ENCODE measurements at regions not wholly inside any gene's neighbourhood (a gene's known extent, or its start where the extent isn't known, plus 50 kb on each side); places are given as distances from the start of the nearest gene placed in this dataset.
"Not testable (repeated sequence)": the region's sequence is repeated elsewhere in the genome, so short reads cannot be mapped to it uniquely, and the experiment has no call there.

GRCh38 chr4:64642936-64643335 lies 233.7 kb upstream of the TECRL start:
- POLR2A ChIA-PET: no interaction called here
- no peak for TF ChIP-seq CTCF (IDR thresholded peaks at IDR 0.05; ENCODE audit: control extremely low read depth, extremely low read depth, low read depth, missing control alignments)
- DNase-seq (ENCODE audit: extremely low spot score): no peak
- CTCF ChIA-PET: no interaction called here

DNA sequence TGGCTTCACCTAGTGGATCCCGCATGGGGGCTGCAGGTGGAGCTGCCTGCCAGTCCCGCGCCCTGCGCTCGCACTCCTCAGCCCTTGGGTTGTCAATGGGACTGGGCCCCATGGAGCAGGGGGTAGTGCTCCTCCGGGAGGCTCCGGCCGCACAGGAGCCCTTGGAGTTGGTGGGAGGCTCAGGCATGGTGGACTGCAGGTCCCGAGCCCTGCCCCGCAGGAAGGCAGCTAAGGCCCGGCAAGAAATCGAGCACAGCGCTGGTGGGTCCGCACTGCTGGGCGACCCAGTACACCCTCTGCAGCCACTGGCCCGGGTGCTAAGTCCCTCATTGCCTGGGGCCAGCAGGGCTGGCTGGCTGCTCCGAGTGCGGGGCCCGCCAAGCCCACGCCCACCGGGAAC lies 231.2 kb upstream of the TECRL start:
- CTCF ChIA-PET; POLR2A ChIA-PET; DNase-seq (ENCODE audit: extremely low spot score): not testable (repeated sequence)

DNA sequence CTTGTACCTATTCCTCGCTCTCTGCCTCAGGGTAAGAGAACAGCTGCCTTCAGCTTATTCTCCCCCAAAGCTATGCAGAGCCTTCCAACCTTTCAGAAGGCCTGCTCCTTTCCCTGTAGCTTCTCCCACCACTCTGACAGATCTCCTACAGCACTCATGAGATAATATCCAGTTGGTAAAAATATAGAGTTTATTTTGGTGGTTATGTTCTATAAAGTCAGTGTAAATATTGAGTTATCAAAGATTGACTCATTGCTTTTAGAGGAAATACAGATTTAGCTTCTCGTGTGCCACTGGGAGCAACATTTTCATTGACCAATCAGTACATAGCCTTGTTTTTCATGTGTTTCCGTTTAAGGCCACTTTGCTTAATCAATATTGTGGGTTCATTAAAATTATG lies 216.2 kb upstream of the TECRL start:
- CTCF ChIA-PET: no interaction called here
- no peak for DNase-seq (ENCODE audit: extremely low spot score)
- POLR2A ChIA-PET: no interaction called here
- TF ChIP-seq CTCF (IDR thresholded peaks at IDR 0.05; ENCODE audit: control extremely low read depth, extremely low read depth, low read depth, missing control alignments): no peak

- POLR2A ChIA-PET: no interaction called here
- CTCF ChIA-PET: no interaction called here
- DNase-seq (ENCODE audit: extremely low spot score): no peak
- no peak for TF ChIP-seq CTCF (IDR thresholded peaks at IDR 0.05; ENCODE audit: control extremely low read depth, extremely low read depth, low read depth, missing control alignments)
Observed at GRCh38 chr4:64617800-64618199, 208.6 kb upstream of the TECRL start.

DNA sequence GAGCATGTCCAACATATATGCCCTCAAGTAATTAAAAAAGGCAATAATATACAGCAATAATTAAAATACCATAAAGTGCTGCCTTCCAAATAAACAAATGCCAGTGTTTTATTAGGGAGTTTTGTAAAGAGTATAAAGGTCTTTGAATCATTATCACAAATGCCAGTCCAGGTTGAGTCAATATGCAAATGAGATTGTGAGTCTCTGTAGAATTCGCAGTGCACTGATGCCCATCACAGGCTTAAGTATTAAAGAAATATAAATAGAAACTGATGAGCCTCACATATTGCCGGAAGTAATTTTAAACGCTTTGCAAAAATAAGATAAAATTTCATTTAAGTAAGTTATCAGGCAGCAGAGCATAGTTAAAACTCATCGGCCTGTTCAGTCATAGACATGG lies 205.0 kb upstream of the TECRL start:
- DNase-seq (ENCODE audit: extremely low spot score): no peak
- TF ChIP-seq CTCF (IDR thresholded peaks at IDR 0.05; ENCODE audit: control extremely low read depth, extremely low read depth, low read depth, missing control alignments): no peak
- CTCF ChIA-PET: interaction anchor here (0.9 kb wide), 1 partner anchor 13 kb away, joined by 5 read pairs; no protein-coding TSS in a partner anchor
- POLR2A ChIA-PET: no interaction called here

GRCh38 chr4:64613046-64613445 lies 203.8 kb upstream of the TECRL start:
- no peak for TF ChIP-seq CTCF (IDR thresholded peaks at IDR 0.05; ENCODE audit: control extremely low read depth, extremely low read depth, low read depth, missing control alignments)
- ChIA-PET CTCF (no interaction called here), POLR2A (no interaction called here)
- DNase-seq (ENCODE audit: extremely low spot score): no peak

DNA sequence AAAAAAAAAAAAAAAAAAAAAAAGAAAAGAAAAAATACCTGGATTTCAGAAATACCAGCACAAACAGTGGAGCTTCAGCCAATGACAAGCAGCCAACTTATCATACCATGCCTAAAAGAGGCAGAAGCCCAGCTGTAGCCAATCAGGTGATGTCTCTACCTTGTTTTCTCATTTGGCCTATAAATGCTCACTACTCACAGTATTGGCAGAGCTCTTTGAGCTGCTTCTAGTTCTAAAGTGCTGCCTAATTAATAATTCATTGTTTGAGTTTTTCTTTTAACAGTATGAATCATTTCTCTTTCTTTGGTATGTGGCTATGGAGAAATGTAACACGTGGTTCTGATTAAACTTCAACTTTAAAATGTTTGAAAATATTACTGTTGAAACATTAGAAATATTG lies 188.8 kb upstream of the TECRL start:
- ChIA-PET CTCF (no interaction called here), POLR2A (no interaction called here)
- no peak for DNase-seq (ENCODE audit: extremely low spot score)
- no peak for TF ChIP-seq CTCF (IDR thresholded peaks at IDR 0.05; ENCODE audit: control extremely low read depth, extremely low read depth, low read depth, missing control alignments)

Data from GM10248 (cell line).